ENCODE measurements at regions not wholly inside any gene's neighbourhood (a gene's known extent, or its start where the extent isn't known, plus 50 kb on each side); places are given as distances from the start of the nearest gene placed in this dataset.

DNA sequence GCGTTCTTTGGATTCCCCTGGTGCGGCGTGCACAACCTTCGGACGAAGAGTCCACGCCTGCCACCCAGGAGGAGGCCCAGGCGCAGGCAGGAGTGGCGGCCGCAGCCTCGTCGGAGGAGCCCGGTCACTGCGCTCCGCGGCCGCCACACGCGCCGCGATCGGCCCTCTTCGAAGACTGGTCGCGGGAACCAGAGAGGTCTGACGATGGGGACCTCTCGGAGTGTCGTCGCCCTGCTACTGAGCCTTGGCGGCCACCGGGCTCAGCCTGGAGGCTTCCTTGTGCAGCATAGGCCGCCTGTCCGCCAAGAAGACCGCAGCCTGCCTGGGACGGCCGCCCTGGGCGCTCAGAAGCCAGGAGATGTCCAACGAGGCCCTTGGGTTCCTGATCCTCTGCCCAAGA is 112.5 kb upstream of the SELENOP start:
- no peaks in the 10 kb centered on the region for H3K4me1 Mint-ChIP-seq
- ChIA-PET POLR2A (no interaction called here), CTCF (interaction anchor here (1.2 kb wide), 1 partner anchor 26 kb away, joined by 4 read pairs; no protein-coding TSS in a partner anchor)
- H3K4me3 Mint-ChIP-seq = no peak overlapping the region
- H3K36me3 Mint-ChIP-seq (ENCODE audit: low read depth) = no peaks in the 10 kb centered on the region
- intact Hi-C loops (cut with DNase I, micrococcal nuclease) = no loop called here
- H3K27me3 Mint-ChIP-seq = no peaks in the 10 kb centered on the region
- no peak for ATAC-seq
- no peak overlapping the region for H3K27ac Mint-ChIP-seq
- no peak for DNase-seq
- H3K9me3 Mint-ChIP-seq (ENCODE audit: low read depth) = no peaks in the 10 kb centered on the region

DNA sequence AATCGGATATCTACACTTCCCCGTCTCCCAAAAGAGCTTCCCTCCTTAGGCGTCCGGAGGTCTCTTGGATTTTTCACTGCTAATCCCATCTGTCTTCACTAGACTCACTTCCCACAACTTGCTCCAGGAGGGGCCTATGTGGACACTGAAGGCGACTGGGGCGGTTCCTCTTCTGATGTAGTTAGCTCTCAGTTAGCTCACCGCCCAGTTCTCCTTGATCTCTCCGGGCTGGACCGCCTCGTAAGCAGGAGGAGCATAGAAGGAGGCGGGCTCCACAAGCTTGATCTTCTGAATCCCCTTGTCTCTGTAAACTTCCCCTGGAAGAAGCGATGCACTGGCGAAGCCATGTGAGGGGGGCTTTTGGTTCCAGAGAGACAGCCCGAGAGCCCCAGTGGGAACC is 112.0 kb upstream of the SELENOP start:
- Mint-ChIP-seq H3K9me3 (ENCODE audit: low read depth) (no peaks in the 10 kb centered on the region), H3K4me1 (no peaks in the 10 kb centered on the region), H3K36me3 (ENCODE audit: low read depth) (no peaks in the 10 kb centered on the region), H3K27me3 (no peaks in the 10 kb centered on the region), H3K4me3 (no peak overlapping the region), H3K27ac (no peak overlapping the region)
- ATAC-seq (no peak), DNase-seq (no peak)
- ChIA-PET POLR2A (no interaction called here), CTCF (interaction anchor here (1.2 kb wide), 1 partner anchor 26 kb away, joined by 4 read pairs; no protein-coding TSS in a partner anchor)
- intact Hi-C loops (cut with DNase I, micrococcal nuclease) = no loop called here

DNA sequence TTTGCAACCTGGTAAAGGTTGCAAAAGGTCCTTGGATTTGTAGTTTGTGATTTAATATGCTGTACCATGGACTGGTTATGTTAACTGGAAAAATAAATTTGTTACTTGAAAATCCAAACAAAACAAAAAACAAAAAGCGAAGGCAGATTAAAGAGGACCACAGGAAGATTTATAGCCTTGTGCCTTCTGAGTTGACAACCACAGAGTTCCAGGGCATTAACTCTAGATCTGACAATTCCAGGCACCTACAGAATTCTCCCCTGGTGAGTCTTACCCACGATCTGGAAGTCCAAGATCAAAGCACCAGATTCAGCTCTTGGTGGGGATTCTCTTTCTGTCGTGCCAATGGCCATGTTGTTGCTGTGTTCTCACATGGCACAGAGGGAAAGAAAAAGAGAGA is 107.9 kb upstream of the SELENOP start:
- Mint-ChIP-seq H3K4me3 (no peak overlapping the region), H3K36me3 (ENCODE audit: low read depth) (no peaks in the 10 kb centered on the region), H3K4me1 (no peaks in the 10 kb centered on the region), H3K27me3 (no peaks in the 10 kb centered on the region), H3K27ac (no peak overlapping the region), H3K9me3 (ENCODE audit: low read depth) (no peaks in the 10 kb centered on the region)
- POLR2A ChIA-PET = no interaction called here
- CTCF ChIA-PET = no interaction called here
- no peak for DNase-seq
- ATAC-seq = no peak
- intact Hi-C loops (cut with DNase I, micrococcal nuclease) = no loop called here

DNA sequence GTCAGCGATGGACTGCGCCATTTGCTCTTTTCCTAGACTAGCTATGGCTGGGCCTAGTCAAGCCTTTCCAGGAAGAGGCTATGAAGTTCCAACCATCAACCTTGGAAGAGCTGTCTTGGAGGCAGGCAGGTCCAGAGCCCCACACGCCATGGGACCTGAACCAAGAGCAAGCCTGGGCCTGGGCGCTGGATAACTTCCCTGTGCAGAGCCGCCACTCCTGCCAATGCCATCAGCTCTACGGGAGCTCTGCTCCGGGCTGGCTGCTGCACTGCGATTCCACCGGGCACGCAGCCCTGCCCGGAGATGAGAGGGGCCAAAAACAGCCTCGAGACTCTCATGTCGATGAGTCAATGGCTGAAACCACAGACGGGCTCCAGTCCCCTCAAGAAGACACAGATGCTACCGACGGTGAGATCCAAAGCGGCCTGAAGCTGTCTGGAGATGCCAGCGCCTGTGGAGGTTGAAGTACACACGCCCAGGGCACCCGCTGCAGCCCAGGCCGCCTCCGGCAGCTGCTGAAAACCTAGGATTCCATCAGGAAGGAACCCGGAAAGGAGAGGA is 103.7 kb upstream of the SELENOP start:
- POLR2A ChIA-PET = interaction anchor here (0.5 kb wide), 1 partner anchor 12 kb away, joined by 3 read pairs; no protein-coding TSS in a partner anchor
- ATAC-seq (no peak), DNase-seq (no peak)
- Mint-ChIP-seq H3K4me1 (peaks cover 4% of the 10 kb centered on the region), H3K4me3 (no peak overlapping the region), H3K36me3 (ENCODE audit: low read depth) (no peaks in the 10 kb centered on the region), H3K27me3 (no peaks in the 10 kb centered on the region), H3K27ac (no peak overlapping the region), H3K9me3 (ENCODE audit: low read depth) (no peaks in the 10 kb centered on the region)
- CTCF ChIA-PET = interaction anchor here (1.4 to 1.5 kb wide), 2 partner anchors 8 to 35 kb away, joined by 3 read pairs; no protein-coding TSS in a partner anchor
- intact Hi-C loops (cut with DNase I, micrococcal nuclease) = no loop called here

DNA sequence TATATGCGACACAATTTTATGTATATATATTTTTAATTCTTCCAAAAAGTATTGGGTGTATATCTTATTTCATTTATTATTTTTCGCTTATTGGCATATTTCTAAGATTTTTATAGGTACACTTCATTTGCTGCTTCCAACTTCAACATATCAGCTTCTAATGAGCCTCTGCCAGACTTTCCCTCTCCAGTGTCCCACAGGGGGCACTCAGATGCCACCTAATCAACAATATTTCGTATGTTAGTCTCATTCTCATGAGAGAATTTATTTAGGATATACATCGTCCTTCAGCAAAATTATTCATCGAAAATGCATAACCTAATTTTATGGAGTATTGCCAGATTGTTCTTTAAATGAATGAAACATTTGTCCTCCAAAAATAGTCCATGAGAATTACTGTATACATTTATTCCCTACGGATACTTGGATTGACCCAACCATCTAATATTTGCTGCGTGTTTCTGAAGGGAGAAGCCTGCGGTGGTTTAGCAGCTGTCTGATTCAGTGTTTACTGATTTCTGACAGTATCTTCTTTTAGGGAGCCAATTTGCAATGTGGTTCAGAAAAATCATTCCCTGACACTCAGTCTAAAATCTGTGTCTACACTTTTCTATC is 100.6 kb upstream of the SELENOP start:
- Mint-ChIP-seq H3K27ac (no peak overlapping the region), H3K36me3 (ENCODE audit: low read depth) (no peaks in the 10 kb centered on the region), H3K4me3 (no peak overlapping the region), H3K27me3 (peaks cover 4% of the 10 kb centered on the region), H3K4me1 (peaks cover 14% of the 10 kb centered on the region), H3K9me3 (ENCODE audit: low read depth) (no peaks in the 10 kb centered on the region)
- ChIA-PET POLR2A (interaction anchor here (1.5 kb wide), 1 partner anchor 127 kb away, joined by 3 read pairs; no protein-coding TSS in a partner anchor), CTCF (interaction anchor here (0.6 to 4.3 kb wide), 19 partner anchors 10 to 401 kb away, joined by 3 to 23 read pairs (median 5); partner anchors contain the start of gene HMGCS1)
- no peak for ATAC-seq
- intact Hi-C loops (cut with DNase I, micrococcal nuclease) = loop anchor here in 1 of 2 experiments (1.0 to 5.0 kb wide), 2 partner anchors 128 to 475 kb away; partner anchors contain the start of gene ANXA2R
- DNase-seq = peak; percentile 62

DNA sequence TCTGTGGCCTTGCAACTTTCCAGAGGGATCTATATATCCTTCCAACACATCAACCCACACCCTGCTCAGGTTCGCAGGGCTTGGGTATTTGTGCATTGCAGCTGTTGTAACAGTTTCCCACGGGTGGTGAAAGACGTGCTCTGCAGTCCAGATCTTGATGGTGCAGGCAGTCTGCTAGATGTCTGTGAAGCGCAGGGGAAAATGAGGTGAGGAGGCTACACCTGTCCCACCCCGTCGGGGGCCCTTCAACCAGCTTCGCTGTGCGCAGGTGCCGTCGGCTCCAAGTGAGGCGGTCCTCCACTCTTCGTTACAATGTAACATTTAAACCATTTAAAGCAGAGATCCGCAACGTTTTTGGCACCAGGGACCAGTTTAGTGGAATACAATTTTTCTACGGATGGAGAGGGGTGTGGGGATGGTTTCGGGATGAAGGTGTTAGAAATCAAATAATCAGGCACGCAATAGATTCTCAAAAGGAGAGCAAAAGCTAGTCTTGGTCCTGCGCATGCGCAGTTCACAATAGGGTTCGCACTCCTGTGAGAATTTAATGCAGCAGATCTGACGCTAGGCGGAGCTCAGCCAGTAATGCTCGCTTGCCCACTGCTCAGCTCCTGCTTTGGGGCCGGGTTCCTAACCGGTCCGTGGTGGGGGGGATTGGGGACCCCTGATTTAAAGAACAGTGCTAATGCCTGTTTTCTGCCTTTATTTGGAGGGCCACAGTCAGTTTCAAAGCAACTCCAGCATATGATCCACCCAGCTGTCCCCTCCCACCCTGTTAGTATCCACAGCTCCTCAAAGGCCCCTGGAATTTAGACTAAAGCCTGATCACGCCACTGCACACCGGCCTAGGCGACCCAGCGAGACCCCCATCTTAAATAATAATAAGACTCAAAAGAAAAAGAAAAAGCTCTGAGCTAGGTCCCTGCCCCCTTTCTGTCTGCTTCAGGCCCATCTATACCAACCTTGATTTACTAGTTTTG is 97.1 kb upstream of the SELENOP start:
- peak overlapping the region; percentile 48 for H3K27ac Mint-ChIP-seq
- CTCF ChIA-PET = interaction anchor here (0.6 to 4.3 kb wide), 52 partner anchors 11 to 1187 kb away, joined by 3 to 32 read pairs (median 4); partner anchors contain the start of gene CCDC152
- no peaks in the 10 kb centered on the region for H3K9me3 Mint-ChIP-seq (ENCODE audit: low read depth)
- POLR2A ChIA-PET = interaction anchor here (0.5 to 1.8 kb wide), 7 partner anchors 41 to 576 kb away, joined by 3 to 12 read pairs (median 4); partner anchors contain the start of gene ANXA2R
- peak overlapping the region; percentile 75 for H3K4me3 Mint-ChIP-seq
- intact Hi-C loops (cut with DNase I, micrococcal nuclease) = loop anchor here (1.0 to 5.0 kb wide), 11 partner anchors 42 to 480 kb away; partner anchors contain the start of genes ANXA2R (in 1 of the 2) and NIM1K (in 1 of the 2)
- peaks cover 8% of the 10 kb centered on the region for H3K27me3 Mint-ChIP-seq
- H3K36me3 Mint-ChIP-seq (ENCODE audit: low read depth) = no peaks in the 10 kb centered on the region
- H3K4me1 Mint-ChIP-seq = peaks cover 14% of the 10 kb centered on the region
- DNase-seq (peak; percentile 95), ATAC-seq (peak; percentile 95)

DNA sequence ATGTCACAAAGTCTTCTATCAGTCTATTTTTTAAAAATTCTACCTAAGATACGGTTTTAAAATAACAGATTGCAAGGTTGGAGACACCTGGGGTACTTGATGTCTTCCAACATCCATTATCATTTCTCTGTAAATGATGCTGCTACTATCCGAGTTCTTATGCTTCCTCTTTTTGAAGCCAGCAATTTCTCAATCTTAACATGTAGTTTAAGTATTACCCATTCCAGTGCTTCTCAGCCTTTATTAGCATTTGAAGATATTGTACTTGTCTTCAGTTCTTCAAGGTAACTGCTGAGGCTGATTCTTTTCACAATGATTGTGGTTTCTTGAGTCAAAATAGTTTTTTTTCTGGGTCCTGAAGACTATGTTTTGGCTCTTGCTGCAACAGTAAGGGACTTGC is 96.4 kb upstream of the SELENOP start:
- DNase-seq (no peak), ATAC-seq (no peak)
- Mint-ChIP-seq H3K9me3 (ENCODE audit: low read depth) (no peaks in the 10 kb centered on the region), H3K4me1 (peaks cover 14% of the 10 kb centered on the region), H3K4me3 (peak overlapping the region; percentile 75), H3K27me3 (peaks cover 8% of the 10 kb centered on the region), H3K27ac (peak overlapping the region; percentile 48), H3K36me3 (ENCODE audit: low read depth) (no peaks in the 10 kb centered on the region)
- POLR2A ChIA-PET = interaction anchor here (1.4 to 1.8 kb wide), 2 partner anchors 42 to 133 kb away, joined by 4 to 12 read pairs; partner anchors contain the start of gene ANXA2R
- intact Hi-C loops (cut with DNase I, micrococcal nuclease) = loop anchor here (2.0 to 5.0 kb wide), 6 partner anchors 43 to 481 kb away; partner anchors contain the start of gene NIM1K (in 1 of the 2)
- CTCF ChIA-PET = interaction anchor here (0.9 to 4.3 kb wide), 18 partner anchors 13 to 1043 kb away, joined by 3 to 32 read pairs (median 6); no protein-coding TSS in a partner anchor

DNA sequence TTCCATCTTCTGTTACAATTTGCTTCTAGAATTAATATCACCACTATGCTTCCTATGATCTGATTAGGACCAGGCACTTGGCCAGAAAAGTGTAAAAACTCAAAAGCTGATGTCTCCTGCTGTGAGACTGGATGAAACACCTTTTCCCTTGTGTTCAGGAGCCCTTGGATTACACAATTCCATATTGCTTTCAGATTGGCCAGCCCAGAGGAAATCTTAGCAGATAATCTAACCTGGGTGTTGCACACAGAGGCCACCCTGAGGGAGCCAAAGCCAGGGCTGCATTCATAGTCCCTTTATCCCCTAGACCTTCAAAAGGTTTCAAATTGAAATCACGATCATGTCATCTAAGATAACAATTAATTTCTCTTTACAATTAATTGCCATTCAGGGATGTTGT is 94.1 kb upstream of the SELENOP start:
- POLR2A ChIA-PET = no interaction called here
- no peak overlapping the region for H3K4me3 Mint-ChIP-seq
- intact Hi-C loops (cut with DNase I, micrococcal nuclease) = loop anchor here in 1 of 2 experiments (5.0 kb wide), 1 partner anchor 201 kb away; no protein-coding TSS in a partner anchor
- peaks cover 10% of the 10 kb centered on the region for H3K4me1 Mint-ChIP-seq
- peaks cover 8% of the 10 kb centered on the region for H3K27me3 Mint-ChIP-seq
- no peak for DNase-seq
- H3K9me3 Mint-ChIP-seq (ENCODE audit: low read depth) = no peaks in the 10 kb centered on the region
- ATAC-seq = no peak
- no peak overlapping the region for H3K27ac Mint-ChIP-seq
- H3K36me3 Mint-ChIP-seq (ENCODE audit: low read depth) = no peaks in the 10 kb centered on the region
- CTCF ChIA-PET = interaction anchor here (0.6 kb wide), 1 partner anchor 200 kb away, joined by 4 read pairs; no protein-coding TSS in a partner anchor

DNA sequence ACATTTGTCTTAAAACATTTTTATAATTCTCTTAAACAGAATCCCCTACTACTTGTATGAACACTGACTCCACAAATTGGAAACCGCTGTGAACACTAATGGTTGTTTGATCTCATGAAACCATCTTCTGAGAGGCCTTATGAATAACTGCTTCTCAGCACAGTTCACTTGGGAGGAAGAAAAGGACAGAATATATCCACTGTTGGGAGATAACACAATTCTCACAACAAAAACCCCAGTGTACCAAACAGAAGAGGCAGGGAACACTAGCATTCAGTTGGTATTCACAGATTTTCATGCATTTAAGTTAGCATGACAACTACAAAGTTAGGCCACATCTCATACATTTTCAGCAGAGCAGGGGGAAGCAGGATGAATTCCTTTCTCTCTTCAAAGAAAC is 89.0 kb upstream of the SELENOP start:
- Mint-ChIP-seq H3K9me3 (ENCODE audit: low read depth) (no peaks in the 10 kb centered on the region), H3K27ac (no peak overlapping the region), H3K27me3 (peaks cover 6% of the 10 kb centered on the region), H3K36me3 (ENCODE audit: low read depth) (no peaks in the 10 kb centered on the region), H3K4me1 (no peaks in the 10 kb centered on the region), H3K4me3 (no peak overlapping the region)
- CTCF ChIA-PET = interaction anchor here (1.4 kb wide), 1 partner anchor 11 kb away, joined by 4 read pairs; no protein-coding TSS in a partner anchor
- DNase-seq = no peak
- no peak for ATAC-seq
- intact Hi-C loops (cut with DNase I, micrococcal nuclease) = no loop called here
- POLR2A ChIA-PET = no interaction called here

DNA sequence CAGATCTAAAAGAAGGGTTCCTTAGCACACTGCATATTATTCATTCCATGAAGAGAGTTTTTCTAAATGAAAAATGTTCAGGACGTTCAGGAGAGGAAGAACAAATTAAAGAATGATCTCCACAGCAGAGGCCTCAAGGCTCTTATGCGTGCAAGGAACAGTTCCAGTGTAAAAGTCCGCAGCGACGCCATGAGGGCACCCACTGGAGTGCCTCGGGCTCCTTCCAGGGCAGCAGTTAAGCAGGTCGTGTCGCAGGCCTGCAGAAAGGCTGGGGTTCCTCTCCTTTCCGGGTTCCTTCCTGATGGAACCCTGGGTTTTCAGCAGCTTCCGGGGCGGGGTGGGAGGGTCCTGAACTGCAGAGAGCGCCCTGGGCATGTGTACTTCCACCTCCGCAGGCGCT is 87.1 kb upstream of the SELENOP start:
- POLR2A ChIA-PET = no interaction called here

DNA sequence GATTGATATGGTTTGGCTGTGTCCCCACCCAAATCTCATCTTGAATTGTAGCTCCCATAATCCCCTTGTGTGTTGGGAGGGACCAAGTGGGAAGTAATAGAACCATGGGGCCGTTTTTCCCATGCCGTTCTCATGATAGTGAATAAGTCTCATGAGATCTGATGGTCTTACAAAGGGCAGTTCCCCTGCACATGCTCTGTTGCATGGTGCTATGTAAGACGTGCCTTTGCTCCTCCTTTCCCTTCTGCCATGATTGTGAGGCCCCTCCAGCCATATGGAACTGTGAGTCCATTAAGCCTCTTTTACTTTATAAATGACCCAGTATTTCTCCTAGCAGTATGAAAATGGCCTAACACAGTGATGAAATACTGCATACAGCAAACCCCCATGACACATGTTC is 84.8 kb upstream of the SELENOP start:
- Mint-ChIP-seq H3K36me3 (ENCODE audit: low read depth) (no peaks in the 10 kb centered on the region), H3K9me3 (ENCODE audit: low read depth) (no peaks in the 10 kb centered on the region), H3K27me3 (peaks cover 8% of the 10 kb centered on the region), H3K4me1 (no peaks in the 10 kb centered on the region), H3K27ac (no peak overlapping the region), H3K4me3 (no peak overlapping the region)
- ChIA-PET CTCF (no interaction called here), POLR2A (no interaction called here)
- intact Hi-C loops (cut with DNase I, micrococcal nuclease) = no loop called here
- DNase-seq = no peak
- ATAC-seq = no peak

More for the DNA sequence above, 87.1 kb upstream of the SELENOP start:
- Mint-ChIP-seq H3K4me1 (no peaks in the 10 kb centered on the region), H3K27me3 (peaks cover 8% of the 10 kb centered on the region), H3K4me3 (no peak overlapping the region), H3K9me3 (ENCODE audit: low read depth) (no peaks in the 10 kb centered on the region), H3K36me3 (ENCODE audit: low read depth) (no peaks in the 10 kb centered on the region), H3K27ac (no peak overlapping the region)
- no peak for ATAC-seq
- intact Hi-C loops (cut with DNase I, micrococcal nuclease) = no loop called here
- CTCF ChIA-PET = interaction anchor here (0.7 to 1.1 kb wide), 4 partner anchors 9 to 976 kb away, joined by 3 to 6 read pairs (median 4); no protein-coding TSS in a partner anchor
- no peak for DNase-seq

All from activated CD4-positive, alpha-beta T cell treated with anti-CD3 and anti-CD28 coated beads for 36 hours (primary cell).